IPS-20b (cell line): ENCODE measurements at regions not wholly inside any gene's neighbourhood (a gene's known extent, or its start where the extent isn't known, plus 50 kb on each side); places are given as distances from the start of the nearest gene placed in this dataset.
"Not testable (repeated sequence)": the region's sequence is repeated elsewhere in the genome, so short reads cannot be mapped to it uniquely, and the experiment has no call there.

ENCODE experiments used
- H3K27ac ChIP-seq: one replicate; pipeline ENCODE4 v1.5.1; 2013; ENCODE audit warnings: low read length
- H3K27me3 ChIP-seq: 2 replicates; pipeline ENCODE4 v1.6.1; 2013; ENCODE audit warnings: mild to moderate bottlenecking, low read length, inconsistent platforms; ENCODE audit not compliant: insufficient read depth
- H3K36me3 ChIP-seq: 2 replicates; pipeline ENCODE4 v1.6.1; 2013; ENCODE audit warnings: low read depth, mild to moderate bottlenecking, inconsistent platforms, low read length, moderate library complexity; ENCODE audit not compliant: insufficient read depth
- H3K4me1 ChIP-seq: 2 replicates; pipeline ENCODE4 v1.6.1; 2013; ENCODE audit warnings: mild to moderate bottlenecking, control low read depth, inconsistent platforms, low read length, moderate library complexity; ENCODE audit not compliant: insufficient read depth
- H3K4me3 ChIP-seq: 2 replicates; pipeline ENCODE4 v1.5.1; 2013; ENCODE audit warnings: mild to moderate bottlenecking, low read length, inconsistent platforms
- H3K9ac ChIP-seq: 2 replicates; pipeline ENCODE4 v1.6.1; 2013; ENCODE audit warnings: low read depth, mild to moderate bottlenecking, inconsistent platforms, low read length, moderate library complexity
- H3K9me3 ChIP-seq: 2 replicates; pipeline ENCODE4 v1.6.1; 2013; ENCODE audit warnings: mild to moderate bottlenecking, low read depth, low read length, inconsistent platforms; ENCODE audit not compliant: insufficient read depth

DNA sequence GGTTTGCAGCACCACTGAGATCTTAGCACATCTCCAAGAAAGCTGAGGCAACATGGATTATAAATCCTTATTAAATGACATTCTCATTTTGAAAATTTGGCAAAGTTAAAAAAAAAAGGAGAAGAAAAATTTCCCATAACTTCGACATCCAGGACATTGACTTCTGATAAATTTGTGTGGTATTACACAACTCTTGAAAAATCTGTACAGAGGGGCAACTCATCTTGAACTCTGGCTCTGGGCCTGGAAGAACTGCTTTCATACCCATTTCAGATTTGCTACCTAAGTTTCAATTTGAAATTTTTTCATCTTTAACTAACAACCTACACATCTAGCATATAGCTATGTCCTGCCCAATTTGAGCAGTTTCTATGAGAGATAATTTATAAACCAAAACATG, 118.0 kb upstream of the UGP2 start:
- Histone ChIP-seq H3K9ac (no peak overlapping the region), H3K27ac (no peak overlapping the region), H3K9me3 (no peaks in the 10 kb centered on the region), H3K27me3 (no peaks in the 10 kb centered on the region), H3K36me3 (no peaks in the 10 kb centered on the region), H3K4me1 (peaks cover 8% of the 10 kb centered on the region; the same call in 1 of the 2 replicates), H3K4me3 (no peak overlapping the region)

DNA sequence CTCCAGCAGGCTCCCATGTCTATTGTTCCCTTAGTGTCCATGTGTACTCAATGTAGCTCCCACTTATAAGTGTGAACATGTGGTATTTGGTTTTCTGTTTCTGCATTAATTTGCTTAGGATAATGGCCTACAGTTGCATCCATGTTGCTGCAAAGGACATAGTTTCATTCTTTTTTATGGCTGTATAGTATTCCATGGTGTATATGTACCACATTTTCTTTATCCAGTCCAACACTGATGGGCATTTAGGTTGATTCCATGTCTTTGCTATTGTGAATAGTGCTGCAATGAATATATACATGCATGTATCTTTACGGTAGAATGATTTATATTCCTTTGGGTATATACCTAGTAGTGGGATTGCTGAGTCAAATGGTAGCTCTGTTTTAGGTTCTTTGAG, 116.5 kb upstream of the UGP2 start:
- H3K4me3 ChIP-seq, H3K36me3 ChIP-seq, H3K9me3 ChIP-seq, H3K27ac ChIP-seq, H3K27me3 ChIP-seq, H3K9ac ChIP-seq: not testable (repeated sequence)
- H3K4me1 ChIP-seq, result peaks cover 15% of the 10 kb centered on the region; the same call in 1 of the 2 replicates

DNA sequence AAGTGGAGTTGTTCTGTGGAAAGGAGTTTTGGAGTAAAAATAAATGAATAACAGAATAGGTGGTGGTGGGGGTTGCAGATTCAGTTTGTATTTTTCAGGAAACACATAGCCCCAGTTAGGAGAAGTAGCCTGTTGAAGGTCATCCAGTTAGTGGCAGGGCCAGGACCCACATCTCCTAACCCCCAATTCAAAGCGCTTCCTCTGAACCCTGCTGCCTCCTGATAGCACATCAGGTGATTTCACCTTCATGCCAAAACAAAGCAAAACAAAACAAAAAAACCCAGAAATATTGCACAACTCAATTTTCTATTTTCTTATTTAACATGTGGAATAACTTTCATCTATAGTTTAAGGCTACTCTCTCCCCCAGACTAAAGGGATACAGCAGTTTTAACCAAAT, 112.3 kb upstream of the UGP2 start:
- Histone ChIP-seq H3K4me1 (peaks cover 16% of the 10 kb centered on the region; the same call in 1 of the 2 replicates), H3K27ac (no peak overlapping the region), H3K27me3 (no peaks in the 10 kb centered on the region), H3K9ac (no peak overlapping the region), H3K36me3 (no peaks in the 10 kb centered on the region), H3K9me3 (no peaks in the 10 kb centered on the region), H3K4me3 (no peak overlapping the region)

DNA sequence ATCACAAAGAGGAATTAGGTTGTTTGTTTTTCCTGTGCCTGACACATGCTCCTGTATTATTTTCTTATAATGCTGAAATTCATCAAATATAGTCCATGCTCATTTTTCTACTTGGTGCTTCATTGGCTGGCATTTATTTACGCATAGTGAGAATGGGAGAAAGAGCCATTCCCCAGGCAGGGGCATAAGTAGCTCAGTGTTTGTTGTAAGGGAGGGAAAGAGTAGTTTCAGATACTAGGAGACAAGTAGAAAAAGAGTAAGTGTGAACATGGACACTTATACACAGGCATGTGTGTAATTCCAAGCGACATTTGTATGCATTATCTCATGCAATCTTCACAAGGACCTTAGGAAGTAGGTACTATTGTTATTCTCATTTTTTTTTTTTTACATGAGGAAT, 111.9 kb upstream of the UGP2 start:
- Histone ChIP-seq H3K4me1 (peaks cover 16% of the 10 kb centered on the region; the same call in 1 of the 2 replicates), H3K4me3 (no peak overlapping the region), H3K27me3 (no peaks in the 10 kb centered on the region), H3K27ac (no peak overlapping the region), H3K9me3 (no peaks in the 10 kb centered on the region), H3K9ac (no peak overlapping the region), H3K36me3 (no peaks in the 10 kb centered on the region)

DNA sequence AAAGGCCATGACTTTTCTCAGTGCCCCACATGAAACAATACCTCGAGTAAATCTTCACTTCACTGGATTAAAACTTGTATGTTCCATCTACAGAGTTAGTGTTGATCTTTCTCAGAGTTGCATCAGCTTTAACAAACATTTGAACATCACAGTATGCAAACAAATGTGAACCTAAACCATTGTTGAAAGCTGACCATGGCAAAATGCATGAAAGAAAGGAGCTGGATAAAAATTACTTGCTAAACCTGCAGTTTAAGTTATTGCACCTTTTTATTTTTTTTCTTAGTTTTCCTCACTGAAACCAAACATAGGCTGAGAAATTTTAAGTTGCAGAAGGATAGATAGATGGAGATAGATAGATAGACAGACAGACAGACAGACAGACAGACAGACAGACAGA, 107.2 kb upstream of the UGP2 start:
- Histone ChIP-seq H3K27ac (no peak overlapping the region), H3K4me1 (peaks cover 7% of the 10 kb centered on the region; the same call in 1 of the 2 replicates), H3K27me3 (no peaks in the 10 kb centered on the region), H3K9ac (no peak overlapping the region), H3K36me3 (no peaks in the 10 kb centered on the region), H3K4me3 (no peak overlapping the region), H3K9me3 (no peaks in the 10 kb centered on the region)

DNA sequence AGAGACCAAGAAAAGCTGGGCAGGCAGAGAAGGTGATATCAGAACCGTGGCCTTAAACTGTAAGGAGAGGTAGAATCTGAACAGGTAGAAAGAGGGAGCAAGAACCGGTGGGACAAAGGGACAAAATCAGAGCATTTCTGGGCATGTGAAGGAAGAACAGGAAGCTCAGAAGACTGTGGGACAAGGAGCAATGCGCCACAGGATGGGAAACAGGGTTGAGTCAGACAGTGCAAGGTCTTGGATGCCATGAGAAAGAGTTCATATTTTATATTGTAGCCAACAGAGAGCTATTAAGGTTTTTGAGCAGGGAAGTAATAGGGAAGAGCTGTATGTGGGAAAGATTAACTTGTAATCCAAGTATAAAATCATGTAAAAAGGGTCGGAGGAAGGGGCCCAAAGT, 106.4 kb upstream of the UGP2 start:
- no peak overlapping the region for H3K27ac ChIP-seq
- no peak overlapping the region for H3K9ac ChIP-seq

DNA sequence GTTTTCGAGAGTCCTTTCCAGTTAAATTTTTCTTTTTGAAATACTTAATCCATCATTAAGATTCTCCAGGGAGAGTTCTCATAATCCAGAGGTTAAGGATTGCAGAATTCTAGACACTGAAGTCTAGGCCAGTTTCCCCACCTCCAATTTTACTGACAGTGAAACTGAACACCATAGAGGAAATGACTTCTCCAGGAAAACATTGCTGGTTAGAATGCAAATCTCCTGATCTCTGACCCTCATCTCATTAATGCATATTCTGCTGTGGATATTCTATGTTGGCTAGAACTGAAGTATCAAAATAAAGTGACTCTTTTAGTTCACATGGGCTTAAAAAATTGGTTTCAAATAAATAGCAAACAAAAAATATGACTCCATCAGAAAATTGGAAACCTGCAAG, 105.8 kb upstream of the UGP2 start:
- Histone ChIP-seq H3K4me1 (no peaks in the 10 kb centered on the region), H3K27ac (no peak overlapping the region)

More for the DNA sequence above, 106.4 kb upstream of the UGP2 start:
- no peak overlapping the region for H3K4me3 ChIP-seq
- no peaks in the 10 kb centered on the region for H3K4me1 ChIP-seq
- no peaks in the 10 kb centered on the region for H3K36me3 ChIP-seq
- H3K9me3 ChIP-seq, result no peaks in the 10 kb centered on the region
- H3K27me3 ChIP-seq, result no peaks in the 10 kb centered on the region

DNA sequence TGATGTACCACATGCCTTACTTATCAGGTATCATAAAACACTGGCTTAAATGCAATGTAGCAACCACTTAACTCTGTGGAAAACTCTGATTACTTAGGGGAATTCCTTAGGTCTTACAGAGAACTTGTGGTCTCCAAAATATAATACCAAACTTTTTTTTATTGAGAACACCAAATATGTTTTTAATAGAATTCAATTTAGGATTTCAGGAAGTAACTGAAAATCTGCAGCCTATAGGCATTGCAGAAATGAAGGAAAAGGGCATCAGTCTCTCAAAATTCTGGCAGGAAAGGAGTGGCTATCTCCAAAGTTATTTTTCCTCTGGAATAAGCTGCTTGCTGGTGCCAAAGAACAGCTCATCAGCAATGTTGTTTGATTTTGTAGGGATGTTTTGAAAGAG, 105.3 kb upstream of the UGP2 start:
- H3K27ac ChIP-seq, result no peak overlapping the region

More for the DNA sequence above, 105.8 kb upstream of the UGP2 start:
- Histone ChIP-seq H3K9me3 (no peaks in the 10 kb centered on the region), H3K9ac (no peak overlapping the region), H3K36me3 (no peaks in the 10 kb centered on the region), H3K27me3 (no peaks in the 10 kb centered on the region), H3K4me3 (no peak overlapping the region)

DNA sequence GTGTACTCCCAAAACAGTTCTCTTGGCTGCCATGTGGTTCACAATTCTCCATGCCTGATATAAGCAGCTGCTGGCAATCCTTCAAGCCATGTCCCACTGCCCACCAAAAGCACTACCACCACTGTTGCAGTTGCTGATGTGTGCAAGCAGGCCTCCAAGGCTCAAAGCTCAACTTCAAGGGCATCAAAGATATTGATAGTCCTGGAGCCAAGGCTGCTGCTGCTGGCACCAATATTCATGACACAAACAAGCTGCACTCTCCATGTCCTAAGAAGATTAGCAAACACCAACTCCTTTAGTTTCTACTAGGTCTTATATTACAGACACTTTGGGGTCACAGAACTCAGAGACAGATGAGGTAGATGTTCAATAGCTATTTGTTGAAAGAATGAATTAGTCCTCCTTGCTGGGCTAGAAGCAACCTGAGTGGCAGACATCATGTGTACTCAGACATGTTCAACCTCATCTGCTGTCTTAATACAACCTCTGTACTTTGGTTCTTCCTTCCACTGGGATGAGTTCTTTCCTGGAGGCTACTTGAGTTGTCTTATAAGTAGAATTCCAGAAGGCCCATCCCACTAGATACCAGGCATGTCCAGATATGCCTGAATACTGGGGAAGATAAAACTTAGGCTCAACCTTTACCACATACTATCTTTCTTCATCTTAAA, 104.5 kb upstream of the UGP2 start:
- Histone ChIP-seq H3K9me3 (no peaks in the 10 kb centered on the region), H3K27ac (no peak overlapping the region), H3K4me3 (no peak overlapping the region), H3K4me1 (no peaks in the 10 kb centered on the region), H3K27me3 (no peaks in the 10 kb centered on the region), H3K9ac (no peak overlapping the region), H3K36me3 (no peaks in the 10 kb centered on the region)

More for the DNA sequence above, 105.3 kb upstream of the UGP2 start:
- Histone ChIP-seq H3K4me1 (no peaks in the 10 kb centered on the region), H3K4me3 (no peak overlapping the region), H3K36me3 (no peaks in the 10 kb centered on the region), H3K9ac (no peak overlapping the region), H3K27me3 (no peaks in the 10 kb centered on the region), H3K9me3 (no peaks in the 10 kb centered on the region)

DNA sequence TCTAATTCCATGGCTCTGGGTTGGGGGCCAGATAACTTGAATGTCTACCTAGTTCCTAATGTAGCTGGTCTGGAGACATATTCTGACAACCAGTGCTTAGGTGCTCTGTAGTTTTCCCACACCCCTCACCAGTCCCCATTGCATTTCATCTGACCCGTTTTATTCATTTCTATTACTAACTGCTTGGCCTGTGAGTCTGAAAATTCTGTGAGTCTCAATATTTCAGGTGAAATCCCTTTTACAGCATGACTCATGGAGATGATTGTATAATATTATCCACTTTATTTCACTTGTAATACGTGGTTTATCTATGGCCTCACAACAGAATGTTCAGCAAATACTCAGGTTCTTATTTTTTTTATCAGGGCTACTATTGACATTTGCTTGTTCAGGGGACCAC, 103.7 kb upstream of the UGP2 start:
- Histone ChIP-seq H3K36me3 (no peaks in the 10 kb centered on the region), H3K9me3 (no peaks in the 10 kb centered on the region), H3K27me3 (no peaks in the 10 kb centered on the region), H3K27ac (no peak overlapping the region), H3K4me3 (no peak overlapping the region), H3K4me1 (no peaks in the 10 kb centered on the region), H3K9ac (no peak overlapping the region)

DNA sequence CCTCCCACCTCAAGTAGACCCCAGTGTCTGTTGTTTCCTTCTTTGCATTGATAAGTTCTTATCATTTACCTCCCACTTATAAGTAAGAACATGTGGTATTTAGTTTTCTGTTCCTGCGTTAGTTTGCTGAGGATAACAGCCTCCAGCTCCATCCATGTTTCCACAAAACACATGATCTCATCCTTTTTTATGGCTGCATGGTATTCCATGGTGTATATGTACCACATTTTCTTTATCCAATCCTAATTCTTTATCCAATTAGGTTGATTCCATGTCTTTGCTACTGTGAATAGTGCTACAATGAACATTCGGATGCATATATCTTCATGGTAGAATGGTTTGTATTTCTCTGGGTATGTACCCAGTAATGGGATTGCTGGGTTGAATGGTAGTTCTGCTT, 102.5 kb upstream of the UGP2 start:
- H3K4me3 ChIP-seq, H3K4me1 ChIP-seq, H3K9me3 ChIP-seq, H3K27ac ChIP-seq, H3K36me3 ChIP-seq, H3K27me3 ChIP-seq, H3K9ac ChIP-seq: not testable (repeated sequence)

DNA sequence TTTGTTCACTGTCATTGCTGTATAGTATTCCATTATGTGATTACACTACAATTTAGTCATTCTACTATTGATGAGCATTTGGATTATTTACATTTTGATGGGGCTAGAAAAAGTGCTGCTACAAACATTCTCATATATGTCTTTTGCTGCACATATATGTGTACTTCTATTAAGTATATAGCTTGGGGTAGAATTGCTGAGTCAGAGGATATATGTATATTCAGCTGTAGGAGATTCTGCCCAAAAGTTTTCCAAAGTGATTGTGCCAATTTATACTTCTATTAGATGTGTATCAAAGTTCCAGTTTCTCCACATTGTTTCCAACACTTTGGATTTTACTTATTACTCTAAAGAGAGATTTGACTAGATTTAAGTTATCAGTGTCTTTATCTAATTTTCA, 101.7 kb upstream of the UGP2 start:
- no peak overlapping the region for H3K4me3 ChIP-seq
- no peak overlapping the region for H3K9ac ChIP-seq
- H3K36me3 ChIP-seq, result no peaks in the 10 kb centered on the region
- peaks cover 7% of the 10 kb centered on the region; the same call in 1 of the 2 replicates for H3K4me1 ChIP-seq
- no peaks in the 10 kb centered on the region for H3K27me3 ChIP-seq
- H3K27ac ChIP-seq, result no peak overlapping the region
- no peaks in the 10 kb centered on the region for H3K9me3 ChIP-seq
